ENCODE measurements at regions not wholly inside any gene's neighbourhood (a gene's known extent, or its start where the extent isn't known, plus 50 kb on each side); places are given as distances from the start of the nearest gene placed in this dataset.

GRCh38 chr10:112883360-112884178 lies 66.5 kb upstream of the TCF7L2 start:
- TF ChIP-seq EZH2 (IDR thresholded peaks at IDR 0.05; ENCODE audit: borderline replicate concordance, low read depth, low read length, severe bottlenecking) = no peak
- no peak for TF ChIP-seq CTCF (IDR thresholded peaks at IDR 0.05; ENCODE audit: borderline replicate concordance, extremely low read depth, low read length, poor library complexity, severe bottlenecking)

Measured in DND-41 (cell line).